GM19240 (cell line): ENCODE measurements at regions not wholly inside any gene's neighbourhood (a gene's known extent, or its start where the extent isn't known, plus 50 kb on each side); places are given as distances from the start of the nearest gene placed in this dataset.
"Not testable (repeated sequence)": the region's sequence is repeated elsewhere in the genome, so short reads cannot be mapped to it uniquely, and the experiment has no call there.

Experiments
- DNase-seq: peaks from one replicate; pipeline ENCODE4 v3.0.0; 2011; ENCODE audit warnings: low spot score; ENCODE audit not compliant: insufficient read length

DNA sequence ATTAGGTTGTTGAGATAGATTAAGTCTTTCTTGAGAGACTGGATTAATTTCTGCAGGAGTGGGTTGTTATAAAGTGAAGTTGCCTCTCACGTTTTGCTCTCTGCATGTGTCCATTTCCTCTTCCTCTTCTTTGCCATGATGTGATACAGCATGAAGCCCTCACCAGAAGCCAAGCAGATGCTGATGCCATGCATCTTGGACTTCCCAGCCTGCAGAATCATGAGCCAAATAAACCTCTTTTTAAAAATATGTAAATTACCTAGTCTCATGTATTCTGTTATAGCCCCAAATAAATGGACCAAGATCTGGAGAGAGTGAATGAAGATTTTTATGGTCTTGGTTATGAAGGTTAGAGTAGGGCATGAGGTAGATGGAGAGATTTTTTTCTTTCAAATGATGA is 111.6 kb upstream of the MAN1A1 start:
- no peak for DNase-seq

DNA sequence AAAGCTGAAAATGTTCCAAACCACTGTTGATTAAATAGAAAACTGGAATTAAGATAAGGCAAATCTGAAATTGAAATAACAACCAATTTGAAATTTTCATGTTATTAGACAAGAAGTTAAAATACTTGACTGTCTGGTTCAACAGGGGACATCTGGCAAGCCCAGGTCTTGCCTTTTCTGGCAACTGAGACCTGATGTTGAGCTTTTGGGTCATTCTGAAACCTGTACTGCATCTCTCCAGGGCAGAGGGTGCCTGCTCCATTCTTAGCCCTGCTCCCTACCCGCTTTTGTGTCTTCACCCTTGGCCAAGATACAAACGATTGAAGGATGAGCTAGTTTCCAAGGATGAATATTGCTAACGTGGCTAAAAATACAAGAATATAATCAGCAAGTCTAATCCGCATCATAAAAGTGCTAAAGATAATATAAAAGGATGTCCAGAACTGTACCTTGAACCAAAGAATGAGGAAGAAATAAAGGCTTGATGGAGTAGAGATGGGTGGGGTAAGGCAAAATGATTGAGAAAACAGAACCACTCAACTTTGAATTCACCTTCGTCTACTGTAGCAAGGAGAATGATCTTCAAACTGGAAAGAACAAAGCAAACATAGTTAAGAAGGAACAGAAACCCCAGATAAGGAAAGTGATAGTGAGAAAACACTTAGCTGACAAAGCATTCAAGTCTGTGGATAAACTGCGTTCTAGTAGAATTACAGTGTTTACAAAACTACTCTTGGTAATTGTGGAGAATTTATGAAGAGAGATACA is 109.8 kb upstream of the MAN1A1 start:
- no peak for DNase-seq

DNA sequence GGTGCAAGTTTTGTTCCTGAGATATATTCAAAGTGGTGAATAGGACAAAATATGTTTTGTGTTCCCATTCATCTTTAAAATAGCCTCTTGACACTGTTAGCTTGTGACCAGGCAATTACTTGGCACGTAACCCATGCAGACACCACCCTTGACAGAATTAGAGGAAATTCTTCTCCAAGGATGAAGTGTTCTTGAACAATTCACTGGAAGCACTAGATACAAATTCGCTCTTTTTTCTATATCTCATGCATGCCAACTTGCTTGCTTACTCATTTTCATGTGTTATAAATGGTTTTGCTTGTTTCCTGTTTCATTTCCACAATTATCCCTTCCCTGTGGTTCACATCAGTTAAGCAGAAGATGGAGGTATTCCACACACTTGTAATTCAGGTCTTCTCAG is 105.2 kb upstream of the MAN1A1 start:
- no peak for DNase-seq

DNA sequence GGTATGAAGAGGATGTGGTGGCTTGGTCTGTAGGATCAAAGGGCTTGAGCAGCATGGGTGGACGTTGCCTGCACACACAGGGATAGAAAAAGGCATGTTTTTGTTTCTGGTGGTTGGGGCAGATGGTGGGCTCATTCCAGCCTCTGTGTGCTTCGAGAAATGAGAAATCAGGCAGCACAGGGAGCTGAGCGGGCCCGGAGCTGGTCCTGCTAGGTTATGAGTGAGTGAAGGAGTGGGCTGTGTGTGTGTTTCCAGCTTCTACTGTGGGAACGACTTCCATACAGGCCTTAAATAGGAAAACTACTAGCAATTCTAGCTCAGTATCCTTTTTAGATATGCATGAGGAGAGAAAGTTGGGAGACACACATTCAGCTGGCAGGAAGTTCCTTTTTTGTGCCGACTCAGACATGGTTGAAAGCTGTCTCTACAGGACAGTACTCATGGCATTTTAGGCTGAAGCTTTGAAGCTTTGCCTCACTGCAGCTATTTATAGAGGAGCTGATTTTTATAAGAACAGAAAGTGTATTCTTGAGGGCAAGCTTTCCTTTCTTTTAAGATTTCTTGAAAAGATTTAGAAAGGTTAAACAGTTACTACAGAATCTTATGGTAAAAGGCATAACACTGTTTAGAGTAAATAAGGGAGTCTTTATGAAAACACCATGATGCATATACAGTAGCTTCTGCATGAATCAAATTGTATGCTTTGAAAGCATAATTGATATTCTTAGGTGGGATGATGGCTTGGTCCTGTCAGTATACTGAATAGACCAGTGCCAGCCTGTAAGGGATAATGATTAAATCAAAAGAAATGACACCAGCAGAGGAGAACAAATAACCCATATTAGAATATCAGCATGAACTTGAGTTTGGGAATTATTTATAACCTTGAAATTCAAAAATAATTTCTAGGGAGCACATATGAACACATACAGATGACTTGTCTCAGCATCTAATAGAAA is 104.0 kb upstream of the MAN1A1 start:
- no peak for DNase-seq

DNA sequence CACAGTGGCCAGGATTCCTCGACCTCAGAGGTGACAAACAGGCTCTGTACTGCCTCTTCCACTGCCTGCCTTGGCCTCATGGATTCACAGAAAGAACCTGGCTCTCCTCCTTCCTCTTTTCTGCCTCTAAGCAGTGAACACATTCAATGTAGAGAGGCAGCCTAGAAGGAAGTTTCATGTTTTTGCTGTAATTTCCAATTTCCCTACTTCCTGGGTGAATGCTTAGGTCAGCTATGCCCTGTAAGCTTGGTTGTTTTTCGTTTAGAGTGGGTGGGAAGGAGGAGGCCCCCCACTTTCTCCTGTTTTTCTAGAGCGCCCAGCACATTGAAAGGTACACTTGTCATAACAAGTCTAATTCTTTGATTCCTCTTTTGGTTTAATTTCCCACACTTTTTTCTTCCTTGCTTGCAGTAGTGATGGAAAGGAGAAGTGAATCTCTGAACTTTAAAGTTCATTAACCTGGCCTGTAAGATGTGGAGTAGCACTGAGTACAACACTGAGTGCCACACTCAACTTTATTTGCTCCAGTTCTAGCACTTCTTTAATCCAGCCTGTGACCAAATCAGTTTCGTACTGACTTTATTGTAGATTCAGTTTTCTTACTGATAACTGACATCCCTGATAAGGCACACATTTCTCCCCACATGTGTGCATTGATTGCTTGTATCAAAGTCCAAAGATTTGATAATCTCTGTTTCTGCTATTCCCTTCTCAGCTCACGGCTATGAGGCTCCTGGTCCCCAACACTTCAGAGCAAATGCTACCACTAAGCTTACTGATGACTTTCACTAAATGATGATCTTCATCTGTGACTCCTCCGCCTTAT is 100.0 kb upstream of the MAN1A1 start:
- no peak for DNase-seq

DNA sequence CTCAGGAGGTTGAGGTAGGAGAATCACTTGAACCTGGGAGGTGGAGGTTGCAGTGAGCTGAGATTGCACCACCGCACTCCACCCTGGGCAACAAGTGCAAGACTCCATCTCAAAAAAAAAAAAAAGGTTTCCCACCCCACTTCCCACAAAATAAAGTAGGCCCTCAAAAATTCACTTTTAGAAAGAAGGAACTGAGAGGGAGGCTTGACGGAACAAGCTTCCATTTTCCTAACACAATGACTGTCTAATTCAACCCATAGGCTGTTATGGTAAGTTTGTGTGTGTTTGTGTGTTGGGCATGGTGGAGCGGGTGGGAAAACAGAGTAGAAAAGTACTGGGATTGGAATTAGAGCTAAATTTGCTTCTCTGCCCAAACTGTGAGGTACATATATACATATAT is 98.4 kb upstream of the MAN1A1 start:
- no peak for DNase-seq

DNA sequence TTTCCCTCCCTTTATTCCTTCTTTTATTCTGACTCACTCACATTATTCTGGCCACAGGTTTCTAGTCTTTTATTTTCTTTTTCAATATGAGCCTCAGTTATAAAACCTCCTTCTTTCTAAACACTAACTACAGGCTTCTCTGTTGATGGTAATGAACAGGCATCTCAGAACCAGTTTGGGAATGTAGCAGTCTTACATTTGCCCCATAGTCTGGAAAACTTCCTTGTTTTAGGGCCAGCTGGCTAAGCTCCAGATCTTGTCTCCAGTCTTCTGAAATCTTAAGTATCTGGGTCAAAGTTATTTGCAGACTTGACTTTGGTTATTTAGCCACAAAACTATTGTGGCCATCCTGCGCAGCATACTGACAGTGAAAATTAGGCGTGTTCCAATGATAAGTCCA is 97.0 kb upstream of the MAN1A1 start:
- no peak for DNase-seq

DNA sequence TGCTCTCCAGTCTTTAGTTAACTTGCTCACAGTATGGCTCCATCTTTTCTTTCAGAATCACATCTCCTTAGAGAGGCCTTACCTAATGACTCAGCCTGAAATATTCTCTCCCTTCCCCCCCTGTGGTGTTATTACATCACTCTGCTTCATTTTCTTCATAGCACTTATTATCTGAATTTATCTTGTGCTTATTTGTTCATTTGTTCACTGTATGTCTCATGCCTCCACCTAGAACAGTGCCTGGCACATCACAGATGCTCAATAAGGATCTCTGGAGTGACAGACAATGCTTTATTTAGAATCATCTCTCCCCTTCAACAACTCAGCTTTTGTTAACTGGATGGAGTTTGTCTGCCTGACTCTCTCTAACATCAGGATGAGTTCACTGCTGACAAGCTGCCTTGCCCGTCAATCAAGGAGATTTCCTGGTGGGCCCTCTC is 96.6 kb upstream of the MAN1A1 start:
- no peak for DNase-seq

DNA sequence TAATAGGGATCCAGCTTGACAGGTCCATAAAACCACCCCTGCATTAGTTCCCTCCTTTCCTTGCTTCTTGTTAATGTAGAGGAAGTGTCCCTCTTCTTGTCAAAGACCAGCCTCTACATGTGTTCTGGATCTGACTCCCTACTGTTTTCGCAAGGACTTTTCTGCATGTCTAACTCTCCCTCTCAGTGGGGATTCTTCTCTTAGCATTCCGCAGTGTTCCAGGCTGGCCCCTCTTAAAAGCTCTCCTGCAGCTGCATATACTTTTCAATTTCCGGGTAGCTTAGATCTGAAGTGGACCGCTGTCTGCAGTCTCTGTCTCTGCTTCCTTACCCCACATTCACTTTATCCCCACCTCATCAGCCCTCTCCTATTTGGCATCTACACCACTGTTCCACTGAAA is 96.1 kb upstream of the MAN1A1 start:
- DNase-seq: no peak

DNA sequence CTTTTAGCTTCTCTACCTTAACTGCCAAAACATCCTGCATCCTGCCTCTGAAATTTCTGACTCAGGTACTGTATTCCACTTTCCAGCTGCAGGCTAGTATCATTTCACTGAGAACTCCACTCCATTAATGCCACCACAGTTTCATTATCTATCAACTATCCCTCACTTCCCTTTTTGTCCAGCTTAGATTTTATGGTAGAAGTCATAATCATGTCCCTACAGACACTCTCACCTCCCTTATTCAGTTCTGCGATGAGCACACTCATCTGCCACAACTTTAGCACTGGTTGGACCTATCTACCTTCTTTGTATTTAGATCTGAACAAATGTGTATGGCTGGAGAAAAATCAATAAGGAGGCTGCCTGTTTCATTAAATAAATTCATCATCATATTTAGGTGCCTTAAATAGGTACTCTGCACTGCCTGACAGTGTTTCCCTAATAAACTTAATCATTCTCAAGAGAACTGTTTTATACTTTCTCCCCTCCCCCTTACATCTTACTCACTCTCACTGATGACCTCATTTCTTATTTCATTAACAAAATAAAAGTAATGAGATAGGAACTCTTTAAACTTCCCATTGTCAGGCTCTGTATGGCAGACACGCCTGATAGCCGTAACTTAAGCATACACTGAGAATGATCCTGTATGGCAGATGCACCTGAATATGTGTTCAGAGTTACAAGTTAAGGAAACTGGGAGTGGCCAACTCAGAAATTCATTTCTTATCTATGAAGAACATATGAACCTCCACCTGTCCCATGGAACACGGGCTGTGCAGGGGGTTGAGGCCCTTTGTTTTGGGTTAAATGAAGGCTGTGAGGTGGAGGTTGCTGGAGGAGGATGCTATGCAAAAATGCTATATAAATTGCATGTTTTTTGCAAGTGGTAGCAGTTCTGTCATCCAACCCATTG is 95.3 kb upstream of the MAN1A1 start:
- peak; percentile 27 for DNase-seq

DNA sequence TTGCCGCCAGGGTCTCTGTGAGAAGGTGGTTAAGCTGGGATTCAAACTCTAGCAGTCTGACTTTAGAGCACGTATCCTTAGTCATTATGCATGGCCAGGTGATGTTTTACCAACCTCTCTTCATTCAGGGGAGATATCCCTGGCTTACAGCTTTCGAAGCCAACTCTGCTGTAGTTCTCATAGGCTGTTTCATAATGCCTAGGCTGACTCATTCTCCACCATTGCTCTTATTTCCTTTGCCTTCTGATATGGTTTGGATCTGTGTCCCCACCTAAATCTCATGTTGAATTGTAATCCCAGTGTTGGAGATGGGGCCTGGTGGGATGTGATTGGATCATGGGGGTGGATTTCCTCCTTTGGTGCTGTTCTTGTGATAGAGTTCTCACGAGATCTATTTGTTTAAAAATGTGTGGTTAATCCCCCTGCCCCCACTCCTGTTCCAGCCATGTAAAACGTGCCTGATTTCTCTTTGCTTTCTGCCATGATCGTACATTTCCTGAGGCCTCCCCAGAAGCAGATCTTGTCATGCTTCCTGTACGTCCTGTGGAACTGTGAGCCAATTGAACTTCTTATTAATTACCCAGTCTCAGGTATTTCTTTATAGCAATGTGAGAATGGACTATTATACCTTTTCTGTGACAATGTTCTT is 94.6 kb upstream of the MAN1A1 start:
- DNase-seq: no peak

DNA sequence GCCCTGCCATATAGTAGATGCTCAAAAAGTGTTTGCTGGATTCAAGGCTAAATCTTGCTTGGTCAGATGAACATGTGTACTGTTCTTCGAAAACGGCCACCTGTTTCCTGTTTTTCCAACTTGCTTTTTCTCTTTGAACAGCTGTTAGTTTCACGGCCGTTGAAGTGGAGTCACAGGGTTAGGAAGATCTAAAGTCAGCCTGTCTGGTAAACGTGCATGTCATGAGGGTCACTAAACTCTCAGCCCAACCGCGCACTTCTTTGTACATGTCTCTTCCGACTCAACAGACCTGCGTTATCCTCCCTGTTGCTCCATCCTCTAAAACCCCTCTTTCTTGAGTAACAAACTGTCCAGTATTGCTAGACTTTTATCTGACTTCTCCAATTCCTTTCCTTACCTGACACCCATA is 93.2 kb upstream of the MAN1A1 start:
- no peak for DNase-seq

DNA sequence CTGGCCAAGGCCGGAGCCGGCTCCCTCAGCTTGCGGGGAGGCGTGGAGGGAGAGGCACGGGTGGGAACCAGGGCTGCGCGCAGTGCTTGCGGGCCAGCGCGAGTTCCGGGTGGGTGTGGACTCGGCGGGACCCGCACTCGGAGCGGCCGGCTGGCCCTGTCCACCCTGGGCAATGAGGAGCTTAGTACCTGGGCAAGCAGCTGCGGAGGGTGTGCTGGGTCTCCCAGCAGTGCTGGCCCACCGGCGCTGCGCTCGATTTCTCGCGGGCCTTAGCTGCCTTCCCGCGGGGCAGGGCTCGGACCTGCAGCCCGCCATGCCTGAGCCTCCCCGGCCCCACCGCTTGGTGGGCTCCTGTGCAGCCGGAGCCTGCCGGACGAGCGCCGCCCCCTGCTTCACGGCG is 91.4 kb upstream of the MAN1A1 start:
- DNase-seq: no peak

DNA sequence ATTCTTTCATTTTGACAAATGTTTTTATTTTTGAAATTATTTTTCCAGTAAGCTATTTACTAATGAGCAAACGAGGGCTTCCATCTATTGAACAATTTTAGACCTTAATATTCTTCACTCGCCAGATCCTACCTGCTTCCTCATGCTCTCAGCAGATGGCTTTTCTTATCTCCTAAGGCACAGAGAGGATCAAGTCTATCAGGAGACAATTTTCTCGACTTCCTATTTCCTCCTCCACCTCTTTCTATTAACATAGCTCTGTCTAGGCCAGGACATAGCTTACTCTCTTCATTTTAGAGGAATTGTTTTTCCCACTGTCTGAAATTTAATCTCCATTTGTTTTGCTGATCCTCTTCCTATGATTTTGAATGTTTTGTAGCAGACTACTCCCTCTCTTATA is 87.0 kb upstream of the MAN1A1 start:
- no peak for DNase-seq

DNA sequence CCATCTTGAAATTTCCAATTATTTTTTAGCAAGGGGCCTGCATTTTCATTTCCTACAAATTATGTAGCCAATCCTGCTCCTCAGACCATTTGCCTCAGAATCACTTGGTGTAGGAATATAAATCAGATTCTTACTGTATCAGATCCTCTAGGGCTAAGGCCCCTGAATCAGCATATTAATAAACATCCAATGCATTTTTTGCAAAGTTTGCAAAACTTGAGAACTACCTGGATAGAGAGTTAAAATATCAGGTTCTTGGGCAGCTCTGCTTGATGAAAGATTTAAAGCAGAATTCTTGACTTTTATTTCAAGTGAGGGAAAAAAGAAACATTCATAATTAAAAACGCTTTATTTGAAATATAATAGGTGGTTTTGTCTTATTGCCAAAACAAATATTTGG is 82.2 kb upstream of the MAN1A1 start:
- no peak for DNase-seq

DNA sequence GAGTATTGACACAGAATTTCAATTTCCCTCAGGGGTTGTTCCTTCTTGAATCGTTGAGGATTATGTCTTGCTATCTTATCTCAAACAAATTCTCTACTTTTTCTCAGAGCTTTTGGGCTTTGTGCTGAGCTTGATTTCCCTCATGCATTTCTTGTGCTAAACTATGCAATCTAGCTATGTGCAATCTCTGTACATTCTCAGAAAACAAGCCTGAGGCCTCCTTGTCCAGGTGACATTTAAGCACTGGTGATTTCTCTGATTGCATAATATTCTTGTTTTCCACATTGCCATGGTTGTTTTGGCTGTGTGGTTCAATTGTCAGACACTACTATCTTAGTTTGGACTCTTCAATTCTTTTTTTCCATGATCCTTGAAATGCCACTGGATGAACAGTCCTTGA is 81.2 kb upstream of the MAN1A1 start:
- DNase-seq: no peak

DNA sequence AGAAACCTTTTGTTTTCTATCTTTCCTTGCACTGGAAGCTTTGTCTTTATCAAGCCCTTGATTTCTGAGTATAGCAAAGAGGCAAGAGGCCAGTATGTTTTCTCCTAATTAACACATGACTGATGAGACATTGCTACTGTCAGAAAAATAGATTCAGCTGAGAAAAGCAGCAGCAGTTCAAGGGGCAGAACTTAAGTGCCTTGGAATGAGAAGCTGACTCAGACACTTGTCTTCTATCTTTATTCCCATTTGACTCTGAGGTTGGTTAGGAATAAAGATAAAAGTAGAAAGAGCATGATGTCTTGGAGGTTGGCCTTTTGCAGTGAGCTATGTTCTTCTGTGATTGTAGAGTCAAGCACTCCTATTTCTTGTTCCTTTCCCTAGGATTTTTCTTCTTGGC is 79.1 kb upstream of the MAN1A1 start:
- DNase-seq: no peak

DNA sequence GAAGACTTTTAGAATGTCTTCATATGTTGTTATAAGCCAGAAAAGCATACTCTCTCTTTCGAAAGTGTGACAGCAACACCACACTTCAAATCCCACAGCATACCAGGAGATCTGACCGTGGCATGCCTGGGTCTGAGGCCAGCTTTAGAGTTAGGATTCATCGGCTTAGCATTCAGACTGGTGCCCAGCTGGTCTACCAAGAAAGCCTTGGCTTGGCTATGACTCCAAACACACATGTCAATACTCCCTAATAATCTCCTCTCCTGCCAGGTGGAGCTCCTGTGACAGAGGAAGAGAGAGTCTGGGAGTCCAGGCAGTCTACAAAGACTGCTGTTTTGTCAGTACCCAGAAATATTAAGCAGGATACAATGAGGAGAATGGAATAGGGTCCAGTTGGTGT is 77.1 kb upstream of the MAN1A1 start:
- no peak for DNase-seq

DNA sequence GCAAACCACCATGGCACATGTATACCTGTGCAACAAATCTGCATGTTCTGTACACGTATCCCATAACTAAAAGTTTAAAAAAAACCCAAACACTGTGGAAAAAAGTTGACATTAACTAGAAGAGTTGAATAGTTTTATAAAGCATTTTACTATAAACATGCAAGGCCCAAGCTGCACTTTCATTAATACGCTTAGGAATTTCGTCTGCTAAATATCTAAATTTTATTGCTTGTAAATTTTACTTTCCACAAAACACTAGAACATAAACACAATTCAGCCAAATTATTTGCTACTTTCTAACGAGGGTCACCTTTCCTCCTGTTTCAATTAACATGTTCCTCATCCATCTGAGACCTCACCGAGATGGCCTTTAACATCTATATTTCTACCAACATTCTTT is 74.4 kb upstream of the MAN1A1 start:
- DNase-seq: no peak

DNA sequence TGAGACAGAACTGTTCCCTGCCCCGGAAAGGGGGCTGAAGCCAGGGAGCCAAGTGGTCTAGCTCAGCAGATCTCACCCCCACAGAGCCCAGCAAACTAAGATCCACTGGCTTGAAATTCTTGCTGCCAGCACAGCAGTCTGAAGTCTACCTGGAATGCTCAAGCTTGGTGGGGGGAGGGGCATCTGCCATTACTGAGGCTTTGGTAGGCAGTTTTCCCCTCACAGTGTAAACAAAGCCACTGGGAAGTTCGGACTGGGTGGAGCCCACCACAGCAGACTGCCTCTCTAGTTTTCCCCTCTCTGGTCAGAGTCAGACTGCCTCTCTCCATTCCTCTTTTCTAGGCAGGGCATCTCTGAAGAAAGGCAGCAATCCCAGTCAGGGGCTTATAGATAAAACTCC is 68.5 kb upstream of the MAN1A1 start:
- not testable (repeated sequence) for DNase-seq
